ENCODE measurements at regions not wholly inside any gene's neighbourhood (a gene's known extent, or its start where the extent isn't known, plus 50 kb on each side); places are given as distances from the start of the nearest gene placed in this dataset.

DNA sequence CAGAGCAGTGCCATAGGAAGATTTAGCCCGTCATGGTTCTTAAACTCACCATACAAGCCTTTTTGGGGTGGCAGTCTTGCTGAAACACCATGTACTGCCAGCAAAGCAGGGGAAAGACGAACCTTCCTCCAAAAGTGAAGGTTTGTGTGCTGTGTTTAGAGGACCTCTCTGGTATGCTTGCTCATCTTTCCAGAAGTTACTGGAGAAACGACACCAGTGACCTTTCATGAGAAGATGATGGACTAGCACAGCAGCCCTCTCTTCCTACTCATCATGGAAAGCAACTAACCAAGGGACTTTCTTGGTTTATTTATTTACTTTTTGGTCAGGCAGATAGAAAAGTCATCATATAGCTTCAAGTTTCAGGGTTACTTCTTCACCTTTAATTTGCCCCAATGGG lies 247.4 kb downstream of the PTEN start:
- DNase-seq, result peak; percentile 19

GRCh38 chr10:88111294-88111693 lies 247.9 kb downstream of the PTEN start:
- DNase-seq, result no peak

GRCh38 chr10:88113232-88113631 lies 249.8 kb downstream of the PTEN start:
- peak; percentile 46 for DNase-seq

DNA sequence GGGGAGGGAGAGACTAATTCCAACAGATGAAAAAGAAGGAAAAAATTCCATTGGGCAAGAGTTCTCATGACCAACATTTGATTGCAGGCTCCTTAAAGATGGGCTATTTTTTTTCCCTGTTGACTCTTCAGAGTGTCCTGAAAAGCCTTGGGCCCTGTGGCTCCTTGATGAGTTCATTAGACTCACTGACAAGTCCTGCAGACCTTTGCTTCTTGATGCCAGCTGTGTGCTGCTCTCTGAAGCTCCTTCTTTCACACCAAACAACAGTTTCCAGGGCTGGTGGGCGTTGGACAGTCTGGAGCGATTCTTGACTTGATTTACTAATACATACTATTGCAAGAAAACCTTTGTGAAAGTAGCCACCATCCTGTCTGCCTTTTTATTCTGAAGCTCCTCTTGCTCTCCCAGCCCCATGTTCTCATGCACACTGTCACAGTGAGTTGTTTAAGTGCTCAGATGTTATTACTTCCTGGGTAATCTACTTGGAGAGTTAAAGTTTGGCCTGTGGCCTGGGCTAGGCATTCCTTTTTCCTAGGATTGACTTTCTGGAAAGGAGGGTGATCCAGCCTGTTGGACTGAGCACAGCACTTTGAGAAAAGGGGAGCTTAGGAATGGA lies 250.3 kb downstream of the PTEN start:
- no peak for DNase-seq

- peak; percentile 42 for DNase-seq
These were observed 250.9 kb downstream of the PTEN start for GRCh38 chr10:88114368-88114767.

DNA sequence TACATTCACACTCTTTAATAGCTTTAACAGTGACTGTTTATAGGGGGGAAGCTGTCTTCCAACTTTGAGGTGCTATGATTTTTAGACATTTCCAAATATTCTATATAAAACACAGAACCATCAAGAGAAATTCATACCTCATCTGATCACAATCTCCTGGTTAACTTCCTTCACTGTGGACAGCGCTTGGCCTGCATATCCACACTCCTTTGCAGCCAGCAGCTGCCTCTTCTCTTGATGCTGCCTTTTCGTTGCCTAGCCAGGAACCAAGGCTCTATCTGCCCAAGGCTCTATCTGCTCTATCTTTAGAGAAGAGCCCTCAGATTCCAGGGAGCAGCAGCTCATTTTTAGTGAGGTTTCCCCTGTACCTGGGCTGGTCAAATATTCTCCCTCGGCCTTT lies 252.0 kb downstream of the PTEN start:
- no peak for DNase-seq

DNA sequence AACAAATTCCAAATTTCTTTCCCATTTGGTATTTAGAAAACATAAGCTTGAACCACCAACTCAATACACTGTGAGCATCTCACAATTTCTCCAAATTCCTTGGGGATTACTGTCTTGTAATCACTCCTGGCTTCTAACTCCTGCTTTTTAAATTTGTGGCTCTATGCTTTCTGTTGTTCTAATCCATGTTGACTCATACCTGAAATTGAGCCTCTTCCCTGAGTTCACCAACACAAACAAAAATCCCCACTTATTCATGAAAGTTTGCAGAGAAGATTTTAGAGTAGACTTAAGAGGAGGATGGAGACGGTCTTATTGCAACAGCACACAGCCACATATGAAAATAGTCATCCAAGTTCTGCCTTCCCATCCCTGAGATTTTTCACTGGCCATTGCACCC lies 252.5 kb downstream of the PTEN start:
- peak; percentile 61 for DNase-seq

GRCh38 chr10:88116481-88116880 lies 253.1 kb downstream of the PTEN start:
- DNase-seq, result peak; percentile 78

- DNase-seq, result no peak
These were observed 253.7 kb downstream of the PTEN start for GRCh38 chr10:88116971-88117626.

GRCh38 chr10:88117869-88118632 lies 254.6 kb downstream of the PTEN start:
- no peak for DNase-seq

DNA sequence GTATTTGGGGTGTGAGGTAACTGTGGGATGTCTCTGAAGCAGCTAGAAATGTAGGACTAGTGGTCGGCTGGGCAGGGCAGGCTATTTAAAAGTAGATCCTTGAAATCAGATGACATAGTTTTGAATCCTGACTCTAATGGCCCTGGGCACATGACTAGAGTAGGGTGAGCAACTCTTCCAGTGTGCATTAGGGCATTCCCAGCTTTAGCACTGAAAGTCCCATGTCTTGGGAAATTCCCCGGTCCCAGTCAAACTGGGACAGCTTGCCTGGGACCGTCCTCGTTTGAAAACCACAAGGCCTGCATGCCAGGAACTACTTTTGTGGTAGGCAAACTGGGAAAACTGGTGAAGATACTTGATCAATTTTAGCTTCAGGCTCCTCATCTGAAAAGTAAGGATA lies 255.3 kb downstream of the PTEN start:
- DNase-seq, result no peak

DNA sequence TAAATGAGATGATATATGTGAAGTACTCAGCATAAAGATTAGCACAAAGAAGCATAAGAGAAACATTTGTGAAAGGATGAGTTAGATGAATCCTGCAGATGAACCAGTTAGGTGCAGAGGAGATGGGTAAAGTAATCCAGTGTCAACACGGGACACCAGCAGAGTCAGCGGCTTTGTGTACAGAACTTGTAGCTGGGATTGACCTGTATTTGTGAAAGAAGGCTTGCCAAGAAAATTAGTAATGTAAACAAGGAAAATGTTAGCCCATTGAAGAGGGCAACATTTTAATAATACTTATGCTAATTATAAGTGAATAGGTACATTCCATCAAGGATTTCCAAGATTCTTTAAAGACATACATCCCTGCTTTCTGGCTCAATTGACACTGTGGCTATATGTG lies 255.7 kb downstream of the PTEN start:
- DNase-seq, result no peak

GRCh38 chr10:88120075-88120474 lies 256.6 kb downstream of the PTEN start:
- no peak for DNase-seq

DNA sequence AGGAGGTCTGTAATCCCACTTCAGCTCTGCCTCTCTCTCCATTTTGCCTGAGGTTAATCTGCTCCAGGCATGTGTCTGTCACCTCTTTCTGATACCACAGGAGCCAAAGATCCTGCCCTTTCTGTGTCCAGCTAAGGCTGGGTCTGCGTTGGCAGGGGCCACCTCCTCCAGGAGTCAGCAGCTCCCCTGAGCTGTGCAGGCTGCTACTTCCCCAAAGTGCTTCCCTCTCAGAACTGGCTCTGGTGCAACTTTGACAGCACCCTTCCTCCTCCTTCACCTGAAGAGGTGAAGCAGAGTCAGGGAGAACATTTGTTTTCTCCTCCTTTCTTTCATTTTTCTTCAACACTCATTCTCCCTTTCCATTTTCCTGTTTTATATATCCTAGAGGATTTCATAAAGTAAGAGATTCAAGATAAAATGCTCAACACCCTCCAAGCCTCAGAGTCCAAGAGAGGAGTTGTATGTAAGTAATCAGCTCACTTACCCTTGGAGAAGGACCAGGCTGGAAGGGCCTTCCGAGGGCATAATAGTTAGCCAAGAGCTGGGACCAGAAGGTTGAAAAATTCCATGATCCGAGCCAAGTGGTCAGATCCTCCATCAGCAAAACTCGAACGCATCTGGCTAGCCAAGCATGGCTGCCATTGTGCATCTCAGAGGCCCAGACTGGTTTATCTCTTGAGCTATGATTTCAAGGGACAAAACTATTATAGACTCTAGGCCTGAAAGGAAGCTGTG lies 257.3 kb downstream of the PTEN start:
- no peak for DNase-seq

- DNase-seq, result no peak
These were observed 257.9 kb downstream of the PTEN start for GRCh38 chr10:88121361-88121760.

DNA sequence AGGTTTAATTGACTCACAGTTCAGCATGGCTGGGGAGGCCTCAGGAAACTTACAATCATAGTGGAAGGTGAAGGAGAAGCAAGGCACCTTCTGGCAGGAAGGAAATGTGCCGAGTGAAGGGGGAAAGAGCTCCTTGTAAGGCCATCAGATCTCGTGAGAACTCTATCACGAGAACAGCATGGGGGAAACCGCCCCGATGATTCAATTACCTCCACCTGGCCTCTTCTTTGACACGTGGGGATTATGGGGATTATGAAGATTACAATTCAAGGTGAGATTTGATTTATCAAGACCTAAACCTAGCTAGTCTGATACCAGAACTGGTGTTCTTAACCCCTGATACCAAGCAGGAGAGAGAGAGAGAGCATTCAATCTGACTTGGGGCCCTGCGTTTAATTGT lies 258.7 kb downstream of the PTEN start:
- DNase-seq, result no peak

DNA sequence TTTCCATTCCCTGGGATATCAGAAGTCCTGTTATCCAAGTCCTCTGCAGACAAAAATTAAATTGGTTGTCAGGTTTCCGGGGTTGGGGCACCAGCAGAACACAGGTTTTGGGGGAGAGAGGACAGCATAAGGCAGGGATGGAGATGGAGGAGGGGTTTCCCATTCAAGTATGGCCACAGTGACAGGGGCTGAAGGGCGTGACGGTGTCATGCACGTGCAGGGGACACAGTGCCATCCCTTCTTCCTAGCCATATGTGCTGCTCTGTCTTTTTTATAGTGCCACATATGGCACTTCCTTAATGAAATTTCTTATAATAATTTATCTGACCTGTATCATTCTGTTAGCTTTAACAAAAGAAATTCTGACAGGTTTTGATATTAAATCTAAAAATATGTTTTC lies 259.2 kb downstream of the PTEN start:
- no peak for DNase-seq

- no peak for DNase-seq
These were observed 262.3 kb downstream of the PTEN start for GRCh38 chr10:88125766-88126165.

DNA sequence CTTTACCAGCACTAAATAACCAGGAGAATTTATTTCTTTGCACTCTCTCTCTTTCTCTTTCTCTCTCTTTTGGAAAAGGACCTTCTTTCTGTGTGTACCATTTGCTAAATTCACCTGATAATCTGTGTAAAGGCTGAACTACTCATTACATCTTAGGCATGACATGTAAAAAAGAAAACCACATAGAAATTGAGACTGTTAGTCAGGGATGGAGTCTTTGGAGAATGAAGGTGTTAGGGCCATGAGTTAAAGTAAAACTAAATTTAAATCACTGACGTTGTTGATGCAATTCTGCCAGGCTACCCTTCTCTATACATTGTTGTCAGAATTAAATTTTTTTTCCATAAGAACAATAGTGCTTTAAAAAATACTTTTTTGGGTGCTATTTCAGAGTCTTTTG lies 263.3 kb downstream of the PTEN start:
- no peak for DNase-seq

DNA sequence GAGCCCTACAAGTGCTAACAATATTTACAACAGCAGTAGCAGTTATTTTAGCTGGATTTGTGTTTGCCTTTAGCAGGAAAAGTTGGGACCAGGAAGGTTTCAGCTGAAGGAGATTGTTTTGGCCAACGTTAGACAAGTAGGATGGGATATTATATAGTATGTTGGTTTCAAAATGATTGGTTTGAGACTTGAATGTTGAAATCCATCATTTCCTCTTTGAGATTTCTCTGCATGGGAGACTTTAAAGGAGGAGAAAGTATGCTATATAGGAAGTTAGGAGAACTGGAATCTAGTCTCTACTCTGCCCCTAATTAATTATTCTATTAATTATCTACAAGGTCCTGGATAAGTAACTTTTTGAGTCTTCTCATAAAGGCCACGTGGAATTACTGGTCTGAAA lies 263.8 kb downstream of the PTEN start:
- DNase-seq, result no peak

GRCh38 chr10:88127766-88128165 lies 264.3 kb downstream of the PTEN start:
- DNase-seq, result no peak

- no peak for DNase-seq
These were observed 265.6 kb downstream of the PTEN start for GRCh38 chr10:88129013-88129412.

GRCh38 chr10:88130912-88131311 lies 267.5 kb downstream of the PTEN start:
- no peak for DNase-seq
